ENCODE measurements at regions not wholly inside any gene's neighbourhood (a gene's known extent, or its start where the extent isn't known, plus 50 kb on each side); places are given as distances from the start of the nearest gene placed in this dataset.

DNA sequence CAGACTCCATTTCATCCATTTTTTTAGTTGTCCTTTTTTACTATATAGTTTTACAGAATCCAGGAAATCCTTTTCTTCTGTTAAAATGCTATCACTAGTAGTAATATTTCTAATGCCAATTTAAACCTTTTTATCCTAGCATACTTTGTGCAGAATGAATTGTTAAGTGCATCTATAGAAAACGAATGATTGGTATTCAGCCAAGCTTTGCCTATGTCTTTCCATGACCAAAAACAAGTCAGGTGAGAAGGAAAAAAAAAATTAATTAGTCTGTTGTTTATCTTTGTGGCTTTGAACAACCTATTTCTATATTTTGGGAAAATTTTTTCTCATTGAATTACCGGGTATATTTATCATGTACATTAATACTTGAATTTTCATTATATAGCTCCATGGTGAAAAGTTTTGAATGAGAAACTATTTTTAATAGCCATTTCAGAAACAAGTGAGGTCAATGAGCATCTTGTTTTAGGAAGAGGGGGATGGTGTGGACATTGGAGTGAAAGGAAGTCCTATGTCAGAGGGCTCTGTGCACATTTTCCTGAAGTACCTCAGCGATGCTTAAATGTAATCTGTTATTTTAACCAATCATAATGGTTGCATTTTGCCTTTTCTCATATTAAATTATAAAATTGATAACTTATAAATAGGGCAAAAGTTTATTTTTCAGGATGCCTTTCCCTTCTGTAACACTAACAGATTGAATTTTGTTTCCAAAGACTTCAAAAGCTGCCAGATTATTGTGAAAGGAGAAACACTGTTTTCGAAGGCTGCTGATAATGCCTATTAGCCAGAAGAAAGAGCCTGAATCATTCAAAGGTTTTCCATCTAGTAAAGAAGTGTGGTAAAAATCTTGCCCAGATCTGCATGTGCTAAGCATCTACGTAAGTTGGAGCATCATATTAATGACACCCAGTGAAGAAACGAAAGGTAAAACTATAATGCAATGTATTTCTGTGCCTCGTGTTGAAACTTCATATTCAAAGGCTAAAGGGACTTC, 73.8 kb upstream of the S1PR1 start:
- H3K27ac ChIP-seq, result no peak overlapping the region
- no peaks in the 10 kb centered on the region for H3K36me3 ChIP-seq
- H3K27me3 ChIP-seq, result no peaks in the 10 kb centered on the region
- H3K9me3 ChIP-seq (ENCODE audit: low read depth), result no peaks in the 10 kb centered on the region
- peaks cover 16% of the 10 kb centered on the region for H3K4me1 ChIP-seq (ENCODE audit: low read depth)
- TF ChIP-seq, protein P1, sequence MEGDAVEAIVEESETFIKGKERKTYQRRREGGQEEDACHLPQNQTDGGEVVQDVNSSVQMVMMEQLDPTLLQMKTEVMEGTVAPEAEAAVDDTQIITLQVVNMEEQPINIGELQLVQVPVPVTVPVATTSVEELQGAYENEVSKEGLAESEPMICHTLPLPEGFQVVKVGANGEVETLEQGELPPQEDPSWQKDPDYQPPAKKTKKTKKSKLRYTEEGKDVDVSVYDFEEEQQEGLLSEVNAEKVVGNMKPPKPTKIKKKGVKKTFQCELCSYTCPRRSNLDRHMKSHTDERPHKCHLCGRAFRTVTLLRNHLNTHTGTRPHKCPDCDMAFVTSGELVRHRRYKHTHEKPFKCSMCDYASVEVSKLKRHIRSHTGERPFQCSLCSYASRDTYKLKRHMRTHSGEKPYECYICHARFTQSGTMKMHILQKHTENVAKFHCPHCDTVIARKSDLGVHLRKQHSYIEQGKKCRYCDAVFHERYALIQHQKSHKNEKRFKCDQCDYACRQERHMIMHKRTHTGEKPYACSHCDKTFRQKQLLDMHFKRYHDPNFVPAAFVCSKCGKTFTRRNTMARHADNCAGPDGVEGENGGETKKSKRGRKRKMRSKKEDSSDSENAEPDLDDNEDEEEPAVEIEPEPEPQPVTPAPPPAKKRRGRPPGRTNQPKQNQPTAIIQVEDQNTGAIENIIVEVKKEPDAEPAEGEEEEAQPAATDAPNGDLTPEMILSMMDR (IDR thresholded peaks at IDR 0.05; ENCODE audit: low read depth, low read length), result no peak
- DNase-seq (ENCODE audit: low read depth in 1 of 2, low spot score in 1 of 2), result no peak
- H3K4me3 ChIP-seq, result no peak overlapping the region

GRCh38 chr1:101162300-101162699, 74.5 kb upstream of the S1PR1 start:
- no peaks in the 10 kb centered on the region for H3K27me3 ChIP-seq
- no peak overlapping the region for H3K27ac ChIP-seq
- H3K36me3 ChIP-seq, result no peaks in the 10 kb centered on the region
- DNase-seq (ENCODE audit: low read depth in 1 of 2, low spot score in 1 of 2), result no peak
- H3K9me3 ChIP-seq (ENCODE audit: low read depth), result no peaks in the 10 kb centered on the region
- TF ChIP-seq, protein P1 (IDR thresholded peaks at IDR 0.05; ENCODE audit: low read depth, low read length), result no peak
- no peak overlapping the region for H3K4me3 ChIP-seq
- H3K4me1 ChIP-seq (ENCODE audit: low read depth), result peaks cover 16% of the 10 kb centered on the region

GRCh38 chr1:101161619-101162018, 75.2 kb upstream of the S1PR1 start:
- DNase-seq (ENCODE audit: low read depth in 1 of 2, low spot score in 1 of 2), result peak in 1 of 2 donors; percentile 49

GRCh38 chr1:101158424-101158823, 78.4 kb upstream of the S1PR1 start:
- no peaks in the 10 kb centered on the region for H3K9me3 ChIP-seq (ENCODE audit: low read depth)
- H3K27me3 ChIP-seq, result no peaks in the 10 kb centered on the region
- H3K4me3 ChIP-seq, result no peak overlapping the region
- no peaks in the 10 kb centered on the region for H3K36me3 ChIP-seq
- TF ChIP-seq, protein P1 (IDR thresholded peaks at IDR 0.05; ENCODE audit: low read depth, low read length), result no peak
- no peak for DNase-seq (ENCODE audit: low read depth in 1 of 2, low spot score in 1 of 2)
- H3K27ac ChIP-seq, result no peak overlapping the region
- no peaks in the 10 kb centered on the region for H3K4me1 ChIP-seq (ENCODE audit: low read depth)

More at GRCh38 chr1:101161619-101162018, 75.2 kb upstream of the S1PR1 start:
- H3K9me3 ChIP-seq (ENCODE audit: low read depth), result no peaks in the 10 kb centered on the region
- no peak overlapping the region for H3K27ac ChIP-seq
- H3K36me3 ChIP-seq, result no peaks in the 10 kb centered on the region
- TF ChIP-seq, protein P1 (IDR thresholded peaks at IDR 0.05; ENCODE audit: low read depth, low read length), result no peak
- peaks cover 16% of the 10 kb centered on the region for H3K4me1 ChIP-seq (ENCODE audit: low read depth)
- no peak overlapping the region for H3K4me3 ChIP-seq
- no peaks in the 10 kb centered on the region for H3K27me3 ChIP-seq

DNA sequence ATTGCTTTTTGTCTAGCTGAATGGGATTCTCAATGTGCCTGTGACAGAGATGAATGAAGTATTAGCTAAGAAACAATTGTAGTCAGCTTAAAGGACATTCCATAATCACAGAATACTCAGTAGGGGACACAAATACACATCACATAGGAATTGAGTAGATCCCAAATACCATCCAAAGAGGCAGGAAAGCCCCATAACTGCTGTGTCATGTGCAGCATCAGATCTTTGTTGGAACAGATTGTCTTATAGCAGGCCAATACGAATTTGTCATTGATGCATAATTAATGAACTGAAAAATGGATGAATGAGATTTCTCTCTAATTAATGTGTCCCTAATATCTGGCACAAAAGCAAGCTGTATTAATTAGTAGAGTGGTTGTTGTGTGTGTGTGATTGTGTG, 82.3 kb upstream of the S1PR1 start:
- TF ChIP-seq, protein P1 (IDR thresholded peaks at IDR 0.05; ENCODE audit: low read depth, low read length), result no peak
- H3K27ac ChIP-seq, result no peak overlapping the region
- no peak for DNase-seq (ENCODE audit: low read depth in 1 of 2, low spot score in 1 of 2)
- no peaks in the 10 kb centered on the region for H3K27me3 ChIP-seq
- no peaks in the 10 kb centered on the region for H3K36me3 ChIP-seq
- no peak overlapping the region for H3K4me3 ChIP-seq
- H3K9me3 ChIP-seq (ENCODE audit: low read depth), result no peaks in the 10 kb centered on the region
- no peaks in the 10 kb centered on the region for H3K4me1 ChIP-seq (ENCODE audit: low read depth)

Measured in cardiac muscle cell (in vitro differentiated cells and primary cell).